ENCODE measurements at regions not wholly inside any gene's neighbourhood (a gene's known extent, or its start where the extent isn't known, plus 50 kb on each side); places are given as distances from the start of the nearest gene placed in this dataset.

DNA sequence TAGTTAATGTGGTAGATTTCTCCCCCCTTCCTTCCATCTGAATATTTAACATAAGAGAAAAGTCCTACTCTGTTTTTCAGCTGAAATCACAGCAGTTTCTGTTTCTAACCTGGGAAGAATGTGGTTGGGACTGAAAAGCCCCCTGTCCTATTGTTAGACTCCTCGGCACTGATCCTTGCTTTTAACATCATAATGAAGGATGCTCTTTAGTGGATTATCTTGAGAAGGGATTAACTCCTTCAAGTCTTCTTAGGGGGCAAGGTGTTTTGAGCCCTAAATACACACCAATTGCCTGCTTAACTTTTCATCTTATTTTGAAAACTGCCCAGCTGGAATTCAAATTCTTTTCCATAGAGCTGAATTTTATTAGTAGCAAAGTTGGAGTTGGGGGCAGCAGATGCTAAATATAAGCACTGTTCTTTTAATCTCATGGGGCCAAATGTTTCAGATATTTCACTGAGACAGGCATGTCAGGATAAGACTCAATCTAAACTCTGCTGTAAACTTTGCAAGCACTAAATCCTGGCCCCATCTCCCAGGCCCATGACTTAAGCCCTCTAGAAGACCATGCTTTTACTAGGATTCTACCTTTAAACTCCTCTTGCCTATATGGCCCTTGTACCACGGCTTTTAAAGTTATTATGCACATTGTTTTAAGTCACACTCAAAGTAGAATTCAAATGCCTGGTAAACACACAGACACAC, 243.2 kb upstream of the NR2F2 start:
- DNase-seq = no peak

DNA sequence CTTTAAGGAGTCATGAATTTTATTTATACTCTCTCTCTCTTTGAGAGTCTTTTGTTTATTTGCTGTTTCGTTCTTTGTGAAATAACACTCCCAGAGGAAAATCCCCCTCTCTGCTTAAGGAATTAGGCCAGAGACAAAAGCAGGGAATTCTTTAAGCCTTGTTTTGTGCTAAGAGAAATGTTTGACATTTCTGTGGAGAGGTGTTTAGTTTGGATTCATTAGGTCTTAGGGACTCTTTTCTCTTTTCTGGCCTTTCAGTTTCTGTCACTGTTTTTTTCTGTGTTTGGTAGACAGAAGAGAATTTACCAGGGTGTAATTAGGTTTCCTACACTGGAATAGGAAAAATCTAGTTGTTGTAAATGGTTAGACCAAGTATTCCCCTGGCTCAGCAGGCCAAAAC, 241.8 kb upstream of the NR2F2 start:
- no peak for DNase-seq

DNA sequence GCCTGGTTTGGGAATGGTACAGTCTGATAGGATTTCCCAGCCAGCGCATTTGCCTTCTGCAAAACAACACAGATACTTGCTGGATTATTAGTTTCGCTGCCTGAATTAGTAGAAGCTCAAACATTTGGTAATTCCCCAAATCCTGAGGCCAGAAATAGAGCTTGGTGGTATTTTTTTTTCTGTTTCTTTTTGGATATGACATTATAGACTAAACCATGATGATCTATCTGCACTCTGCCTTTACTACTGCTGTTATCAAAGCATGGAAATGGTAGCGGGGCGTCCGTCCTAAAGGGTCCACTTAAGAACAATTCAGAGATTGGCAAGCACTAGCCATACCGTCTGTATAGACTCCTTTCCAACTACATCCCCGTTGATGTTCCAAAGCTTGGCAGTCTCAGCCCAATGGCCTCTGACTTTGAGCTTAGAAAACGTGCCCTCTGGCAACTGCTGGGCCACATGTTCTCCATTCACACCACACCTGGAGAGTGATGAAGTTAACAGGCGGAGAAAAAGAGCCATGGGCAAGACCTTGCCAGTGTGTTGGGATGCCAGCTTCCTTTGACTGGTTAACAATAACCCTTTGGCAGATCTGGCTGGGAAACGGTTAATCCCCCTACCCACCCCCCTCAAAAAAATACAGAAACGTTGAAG, 241.0 kb upstream of the NR2F2 start:
- DNase-seq = no peak

DNA sequence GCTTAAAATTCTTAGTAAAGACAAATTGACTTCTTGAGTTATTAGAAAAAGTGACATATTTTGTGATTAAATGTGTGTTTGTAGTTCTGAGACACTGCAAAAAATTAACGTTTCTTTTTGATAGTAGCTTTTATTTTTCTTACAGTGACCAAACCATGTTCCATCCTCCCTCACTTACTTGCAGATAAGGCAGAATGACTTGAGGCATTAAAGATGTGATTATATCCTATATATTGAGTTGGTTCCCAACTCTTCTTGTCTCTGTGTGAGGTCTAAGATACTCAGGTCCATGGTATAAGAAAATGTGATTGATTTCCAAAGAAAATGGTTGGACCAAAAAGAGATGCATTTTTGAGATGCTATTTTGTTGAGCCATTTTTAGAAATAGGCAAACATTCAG, 238.3 kb upstream of the NR2F2 start:
- no peak for DNase-seq

DNA sequence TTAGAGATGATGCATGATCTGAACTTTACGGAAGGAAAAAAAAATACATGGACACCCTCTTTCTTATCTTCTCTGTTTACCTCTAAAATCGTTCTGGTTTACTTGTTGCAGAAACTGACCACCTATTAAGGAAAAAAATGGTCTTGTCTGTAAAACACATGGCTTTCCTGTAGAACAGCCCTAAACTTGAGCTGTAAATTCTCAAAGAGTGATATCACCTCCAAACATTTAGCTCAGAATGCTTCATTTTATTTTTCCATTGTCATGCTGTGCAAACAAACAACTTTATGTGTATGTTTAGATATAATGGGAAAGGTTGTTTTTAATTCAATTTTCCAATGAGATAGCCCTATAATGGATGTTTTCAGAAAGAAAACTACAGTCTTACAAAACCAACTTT, 237.4 kb upstream of the NR2F2 start:
- DNase-seq = no peak

DNA sequence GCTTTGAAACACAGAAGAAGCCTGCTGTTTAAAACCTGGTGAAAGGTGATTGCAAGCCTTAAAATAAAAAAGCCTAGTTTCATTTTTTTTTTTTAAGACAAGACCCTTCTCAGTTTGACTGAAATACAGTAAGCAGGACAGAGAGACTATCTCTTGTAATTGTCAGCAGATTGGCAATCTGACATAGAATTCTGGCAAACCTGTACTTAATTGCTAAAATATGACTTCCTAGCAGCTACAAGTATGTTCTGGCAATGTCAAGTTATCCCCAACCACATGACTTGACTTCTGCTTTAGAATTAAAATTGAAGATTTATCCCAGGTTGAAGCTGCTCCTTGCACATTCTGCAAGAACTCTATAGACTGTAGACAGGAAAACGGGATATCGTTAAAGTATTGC, 232.8 kb upstream of the NR2F2 start:
- DNase-seq = no peak

DNA sequence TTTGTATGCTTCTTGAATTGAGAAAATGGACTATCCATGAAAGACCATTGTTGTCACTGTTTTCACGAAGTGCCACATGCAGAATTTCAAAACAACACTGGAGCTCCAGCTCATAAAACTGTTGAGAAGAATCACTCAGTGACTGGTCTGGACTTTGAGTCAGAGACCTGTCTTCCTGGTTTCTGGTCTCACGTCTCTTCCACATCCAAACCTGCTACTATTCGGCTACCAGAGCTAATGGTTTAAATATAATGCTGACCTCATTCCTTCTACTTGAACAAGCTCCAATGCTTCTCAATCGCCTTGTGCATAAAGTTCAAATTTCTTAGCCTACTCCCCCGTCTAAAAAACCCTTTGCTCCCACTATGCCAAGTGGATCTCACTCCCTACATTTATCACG, 227.9 kb upstream of the NR2F2 start:
- DNase-seq = no peak

DNA sequence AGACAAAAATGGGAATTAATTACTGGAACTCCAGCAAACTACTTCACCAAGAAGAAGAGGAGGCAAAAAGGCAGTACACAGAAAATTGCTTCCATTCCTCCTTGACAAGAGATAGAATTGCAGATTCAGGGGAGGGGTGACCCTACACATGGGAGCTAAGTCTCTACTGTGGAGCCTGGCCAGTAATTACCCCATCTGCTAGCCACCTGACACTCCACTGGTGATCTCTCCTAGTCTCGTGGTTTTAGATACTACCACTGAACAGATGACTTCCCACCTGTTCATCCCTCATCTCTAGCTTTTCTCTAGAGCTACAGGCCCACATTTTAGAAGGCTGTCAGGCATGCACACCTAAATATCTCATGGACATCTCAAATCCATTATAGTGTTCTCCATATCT, 224.3 kb upstream of the NR2F2 start:
- DNase-seq = no peak

DNA sequence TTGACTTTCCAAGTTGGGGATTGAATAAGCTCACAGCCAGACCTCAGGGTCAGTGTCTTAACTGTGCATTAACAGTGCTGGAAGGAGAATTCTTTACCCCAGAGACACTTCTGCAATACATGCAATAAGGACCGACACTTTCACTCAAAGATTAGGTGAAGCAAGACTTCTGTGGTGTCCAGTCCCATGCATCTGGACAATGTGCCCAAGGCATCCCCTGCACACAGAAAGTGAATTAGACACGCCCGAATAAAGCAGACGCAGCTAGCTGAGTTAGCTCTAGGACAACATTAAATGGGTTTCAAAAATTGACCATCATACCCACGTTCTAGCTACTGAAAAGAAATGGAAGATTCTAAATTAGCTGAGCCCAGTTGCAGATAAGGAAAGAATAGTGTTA, 223.9 kb upstream of the NR2F2 start:
- DNase-seq = no peak

DNA sequence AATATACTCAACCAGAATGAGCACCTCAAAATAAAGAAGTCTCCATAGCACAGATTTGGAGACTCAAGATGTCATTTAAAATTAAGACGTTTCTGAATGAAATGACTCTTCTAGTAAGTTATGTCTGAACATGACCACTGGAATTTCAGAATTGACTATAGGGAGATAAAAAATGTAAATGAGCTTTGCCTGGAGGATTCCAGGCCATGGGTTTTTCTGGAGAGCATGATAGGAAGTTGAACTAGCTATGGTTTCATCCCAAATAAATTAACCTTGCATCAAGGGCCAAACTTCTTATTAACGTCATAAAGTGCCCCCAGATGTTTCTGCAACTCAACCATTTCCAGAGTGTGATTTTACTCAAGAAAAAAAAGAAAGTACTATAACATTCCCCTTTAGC, 222.6 kb upstream of the NR2F2 start:
- no peak for DNase-seq

DNA sequence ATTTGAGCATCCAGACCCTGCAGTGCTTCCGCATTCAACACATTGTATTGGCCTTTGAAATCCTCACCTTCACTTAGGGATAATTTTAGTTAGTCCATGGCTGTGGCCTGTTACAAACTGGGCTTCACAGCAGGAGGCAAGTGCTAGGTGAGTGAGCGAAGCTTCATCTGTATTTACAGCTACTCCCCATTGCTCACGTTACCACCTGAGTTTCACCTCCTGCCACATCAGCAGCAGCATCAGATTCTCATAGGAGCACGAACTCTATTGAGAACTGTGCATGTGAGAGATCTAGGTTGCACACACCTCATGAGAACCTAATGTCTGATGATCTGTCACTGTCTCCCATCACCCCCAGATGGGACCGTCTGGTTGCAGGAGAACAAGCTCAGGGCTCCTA, 222.1 kb upstream of the NR2F2 start:
- no peak for DNase-seq

DNA sequence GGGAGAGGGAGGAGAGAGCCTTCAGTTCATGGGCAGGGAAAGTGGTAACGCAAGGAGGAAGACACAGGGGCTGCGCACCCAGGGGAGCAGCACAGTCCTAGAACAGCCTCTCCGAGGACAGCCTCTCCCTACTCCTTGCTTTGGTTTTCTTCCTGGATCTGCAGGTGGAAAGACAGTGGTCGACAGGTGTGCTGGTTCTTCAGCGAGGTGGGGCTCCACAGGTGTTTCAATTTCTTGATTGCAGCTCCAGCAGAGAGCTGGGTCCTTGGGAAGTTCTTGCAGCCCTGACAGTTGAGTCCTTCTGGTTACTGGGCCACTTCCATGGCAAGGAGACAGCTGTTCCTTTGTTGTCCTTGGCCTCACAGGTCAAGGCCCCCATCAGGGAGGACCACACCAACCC, 220.7 kb upstream of the NR2F2 start:
- DNase-seq = no peak

DNA sequence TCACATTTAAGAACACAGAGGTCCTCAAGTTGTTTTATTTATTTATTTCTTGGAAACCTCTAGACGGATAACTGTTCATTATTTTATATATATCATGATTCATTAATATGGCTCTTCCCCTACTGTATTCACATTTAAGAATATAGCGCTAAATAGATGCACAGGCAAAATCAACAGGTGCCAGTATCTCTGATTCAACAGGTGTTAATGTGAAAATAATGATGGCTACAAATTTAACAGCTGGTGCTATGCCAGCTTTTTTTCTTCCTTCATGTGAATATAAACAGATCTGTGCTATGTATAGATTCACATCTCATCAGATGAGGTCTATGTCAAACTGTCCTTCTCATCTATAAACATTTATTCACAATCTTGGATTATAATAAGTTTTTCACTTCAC, 218.5 kb upstream of the NR2F2 start:
- DNase-seq = no peak

DNA sequence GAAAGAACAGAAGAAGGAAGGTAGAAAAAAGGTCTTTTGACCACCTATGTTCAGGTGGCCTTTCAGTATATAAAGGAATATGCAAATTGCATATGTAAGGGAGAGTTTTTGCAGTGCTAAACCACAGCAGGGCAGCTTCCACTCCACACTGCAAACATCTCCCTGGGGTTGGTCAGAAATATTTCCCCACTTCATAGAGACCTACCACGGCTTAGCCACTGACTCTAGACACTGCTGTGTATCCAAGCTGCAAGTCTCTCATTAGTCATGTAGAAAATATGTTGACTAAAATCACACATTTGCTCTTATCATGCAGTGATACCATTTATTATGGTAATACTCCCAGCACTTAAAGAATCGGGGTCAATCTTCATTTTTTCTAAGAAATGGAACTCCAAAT, 214.9 kb upstream of the NR2F2 start:
- no peak for DNase-seq

DNA sequence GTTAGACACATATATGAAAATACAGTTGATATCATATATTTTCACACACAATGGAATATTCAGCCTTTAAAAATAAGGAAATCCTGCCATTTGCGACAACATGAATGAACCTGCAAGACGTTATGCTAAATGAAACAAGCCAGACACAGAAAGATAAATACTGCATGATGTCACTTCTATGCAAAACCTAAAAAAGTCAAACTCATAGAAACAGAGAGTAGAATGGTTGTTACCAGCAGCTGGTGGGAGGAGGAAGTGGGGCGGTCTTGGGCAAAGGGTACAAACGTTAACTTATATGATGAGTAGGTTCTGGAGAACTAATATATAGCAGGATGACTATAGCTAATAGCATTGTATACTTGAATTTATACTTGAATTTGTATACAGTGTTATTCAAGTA, 213.2 kb upstream of the NR2F2 start:
- no peak for DNase-seq

DNA sequence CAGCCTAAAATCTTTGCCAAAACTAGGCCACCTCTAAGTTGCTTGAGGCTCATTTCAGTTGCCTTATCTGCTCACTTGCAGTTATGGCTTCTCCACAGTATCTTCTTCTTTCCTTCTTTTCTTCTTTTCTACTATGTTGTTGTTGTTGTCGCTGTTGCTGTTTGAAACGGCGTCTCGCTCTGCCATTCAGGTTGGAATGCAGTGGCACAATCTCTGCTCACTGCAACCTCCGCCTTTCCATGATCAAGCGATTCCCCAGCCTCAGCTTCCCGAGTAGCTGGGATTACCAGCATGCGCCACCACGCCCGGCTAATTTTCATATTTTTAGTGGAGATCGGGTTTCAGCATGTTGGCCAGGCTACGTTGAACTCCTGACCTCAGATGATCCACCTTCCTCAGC, 210.8 kb upstream of the NR2F2 start:
- no peak for DNase-seq

DNA sequence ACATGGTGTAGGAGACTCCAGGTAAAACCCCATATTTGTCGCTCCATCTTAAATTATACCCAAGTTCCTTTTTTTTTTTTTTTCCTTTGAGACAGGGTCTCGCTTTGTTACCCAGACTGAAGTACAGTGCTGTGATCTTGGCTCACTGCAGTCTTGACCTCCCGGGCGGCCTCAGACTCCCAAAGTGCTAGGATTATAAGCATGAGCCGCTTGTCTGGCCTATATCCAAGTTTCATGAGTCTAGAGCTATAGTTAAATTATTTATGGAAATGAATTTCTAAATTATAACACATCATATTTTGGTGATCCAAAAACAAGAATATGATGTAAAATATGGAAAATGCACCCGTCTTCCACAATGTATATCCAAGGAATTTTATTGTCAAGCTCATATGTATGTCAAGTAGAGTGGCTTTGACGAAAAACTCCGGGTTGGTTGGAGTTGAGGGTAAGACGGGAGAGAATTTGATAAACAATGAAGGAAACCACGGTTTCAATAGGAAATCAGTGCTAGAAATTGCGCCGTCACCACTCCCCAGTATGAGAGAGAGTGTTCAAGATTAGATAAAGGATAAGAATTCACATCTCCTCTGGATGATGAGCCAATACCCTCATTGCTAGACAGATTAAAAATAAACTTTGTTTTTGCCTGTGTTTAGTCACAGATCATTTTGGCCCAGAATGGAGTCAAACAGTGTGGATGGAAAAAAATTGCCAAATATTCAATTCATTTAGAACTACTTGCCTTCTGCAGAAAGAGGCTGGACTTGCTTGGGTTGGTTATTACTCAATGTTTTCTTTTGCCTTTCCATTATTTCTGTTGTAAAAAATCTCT, 209.2 kb upstream of the NR2F2 start:
- DNase-seq = no peak

DNA sequence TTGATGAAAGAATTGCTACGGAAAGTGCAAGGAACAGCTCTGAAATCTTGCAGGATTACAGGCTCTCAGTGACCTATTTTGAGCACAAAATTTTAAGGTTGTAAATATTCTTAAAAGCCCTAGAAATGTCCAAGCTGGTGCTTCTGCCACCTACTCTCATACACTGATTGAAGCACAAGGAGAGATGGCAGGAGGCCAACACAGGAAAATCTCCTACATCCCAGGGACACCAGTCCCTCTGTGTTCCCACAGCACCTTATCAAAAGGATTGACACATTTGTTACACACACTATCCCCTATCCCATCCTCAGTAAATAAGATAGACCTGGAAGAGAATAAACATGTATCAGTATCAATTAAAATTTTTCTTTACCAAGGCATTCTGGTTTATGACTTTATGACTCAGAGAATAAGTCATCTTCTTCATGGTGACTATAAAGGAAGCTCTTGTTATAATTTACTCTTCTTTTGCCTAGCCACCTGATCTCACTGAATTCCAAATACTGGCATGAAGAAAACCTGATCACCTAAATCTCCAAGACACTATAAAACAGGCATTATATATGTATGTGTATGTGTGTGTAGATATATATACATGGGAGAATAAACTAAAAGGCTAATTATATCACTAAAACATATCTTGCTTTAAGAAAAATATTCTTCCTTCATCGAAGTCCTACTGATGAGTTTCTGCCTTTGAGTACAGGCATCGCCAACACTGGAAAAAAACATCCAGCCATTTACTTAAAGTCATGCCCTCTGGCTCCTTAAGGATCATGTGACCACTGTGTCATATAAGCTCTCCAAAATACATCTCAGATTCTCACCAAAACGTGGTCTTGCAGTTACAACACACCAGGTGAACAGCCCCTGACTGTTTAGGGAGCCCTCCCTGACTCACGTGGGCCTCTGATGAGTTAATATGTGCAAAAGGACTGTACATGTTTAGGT, 208.1 kb upstream of the NR2F2 start:
- DNase-seq = no peak

DNA sequence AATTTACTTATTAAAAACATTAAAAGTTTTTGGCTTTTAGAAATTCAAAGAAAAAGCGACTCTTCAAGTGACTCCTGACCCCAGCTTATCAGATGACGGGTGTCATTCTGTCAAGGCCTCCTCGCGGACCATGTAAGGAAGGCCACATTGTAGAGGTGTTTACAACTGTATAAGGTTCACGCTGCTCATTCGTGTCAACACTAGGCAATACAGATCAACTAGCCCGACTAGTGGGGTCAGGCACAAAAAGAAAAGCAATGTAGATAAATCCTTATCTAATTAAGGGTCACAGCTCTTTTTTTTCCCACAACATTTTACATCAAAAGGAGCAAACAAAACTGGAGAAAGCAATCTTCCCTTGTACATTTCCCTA, 207.5 kb upstream of the NR2F2 start:
- no peak for DNase-seq

DNA sequence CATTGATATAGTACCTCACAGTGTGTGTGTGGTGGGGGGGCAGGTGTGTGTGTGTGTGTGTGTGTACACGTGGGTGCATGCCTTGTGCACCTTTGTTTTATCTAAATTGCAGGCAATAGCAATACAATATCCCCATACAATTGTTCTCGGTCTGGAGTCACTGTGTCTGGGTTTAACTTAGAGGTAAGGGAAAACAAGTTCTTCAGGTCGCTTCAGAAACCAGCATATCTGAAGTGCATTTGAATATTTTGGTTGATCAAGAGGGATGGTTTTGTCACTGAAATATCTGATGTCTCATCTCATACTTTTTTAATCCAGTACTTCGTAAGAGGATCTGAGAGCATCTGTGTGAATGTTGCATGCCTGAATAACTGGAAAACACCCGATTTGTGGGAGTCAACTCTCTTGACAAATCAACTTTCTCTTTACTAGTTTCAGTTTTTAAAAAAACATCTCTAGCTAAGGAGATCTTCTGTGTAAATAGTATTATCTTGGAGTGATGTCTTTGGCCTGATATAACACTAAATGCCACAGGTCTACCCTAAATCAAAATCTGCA, 206.8 kb upstream of the NR2F2 start:
- no peak for DNase-seq

DNA sequence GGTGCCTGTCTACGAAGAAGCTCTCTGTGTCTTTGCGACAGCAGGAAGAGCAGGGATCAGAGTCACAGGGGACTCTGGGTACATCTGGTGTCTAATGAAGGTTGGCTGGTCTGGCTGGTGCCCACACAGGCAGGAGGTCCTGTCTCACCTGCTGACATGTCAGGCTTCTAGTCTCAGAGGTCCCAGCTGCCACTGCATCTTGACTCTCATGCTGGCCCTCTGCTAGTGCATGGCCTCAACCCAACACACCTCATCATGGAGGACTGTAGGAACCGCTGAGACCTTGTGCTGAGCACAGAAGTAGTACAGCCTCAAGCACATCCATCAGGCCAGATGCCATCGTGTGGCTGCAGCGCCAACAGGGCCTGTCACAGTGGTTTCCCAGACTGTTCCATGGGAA, 206.1 kb upstream of the NR2F2 start:
- DNase-seq = no peak

DNA sequence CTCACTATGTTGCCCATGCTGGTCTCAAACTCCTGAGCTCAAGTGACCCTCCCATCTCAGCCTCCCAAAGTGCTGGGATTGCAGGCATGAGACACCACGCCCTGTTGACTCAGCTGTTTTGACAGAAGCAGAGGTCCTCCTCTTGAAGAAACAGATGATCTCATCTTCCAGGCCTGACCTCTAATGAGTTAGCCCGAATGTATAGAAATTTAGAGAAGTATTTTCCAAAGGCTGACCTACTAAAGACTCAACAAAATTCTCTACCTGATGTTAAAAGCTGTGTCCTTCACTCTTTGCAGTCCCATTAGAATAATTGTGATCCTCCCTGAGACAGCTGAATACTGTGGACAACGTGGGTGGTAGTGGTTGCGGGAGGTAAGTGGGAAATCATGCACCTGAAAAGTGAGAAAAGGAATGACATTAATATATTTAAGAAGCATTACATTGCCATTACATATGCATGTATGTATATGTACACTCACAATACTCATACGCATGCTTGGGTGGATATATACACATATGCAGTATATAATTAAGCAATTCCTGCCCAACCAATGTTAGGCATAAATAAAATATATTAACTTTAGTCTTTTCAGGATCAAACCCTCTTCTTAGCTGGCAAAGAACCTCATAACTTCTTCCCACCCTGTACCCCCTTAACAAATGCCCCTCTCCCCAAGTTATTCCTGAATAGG, 204.6 kb upstream of the NR2F2 start:
- DNase-seq = no peak
